ENCODE measurements at regions not wholly inside any gene's neighbourhood (a gene's known extent, or its start where the extent isn't known, plus 50 kb on each side); places are given as distances from the start of the nearest gene placed in this dataset.
A peak's percentile ranks its signal among the peaks of the same experiment; 100 is the strongest.

- TF ChIP-seq ZNF462 (CRISPR knock-in tag; IDR thresholded peaks at IDR 0.05) (no peak), ZNF114 (CRISPR knock-in tag; IDR thresholded peaks at IDR 0.05) (no peak), EZH2 (IDR thresholded peaks at IDR 0.05; ENCODE audit: low read depth, unreplicated experiment) (no peak), EZH2phosphoT487 (IDR thresholded peaks at IDR 0.05; ENCODE audit: unreplicated experiment) (no peak), REST (IDR thresholded peaks at IDR 0.05; ENCODE audit: unreplicated experiment) (no peak), STAT1 (IDR thresholded peaks at IDR 0.05; ENCODE audit: unreplicated experiment) (no peak), NANOG (IDR thresholded peaks at IDR 0.05; ENCODE audit: borderline replicate concordance) (no peak), CREB1 (CRISPR knock-in tag; IDR thresholded peaks at IDR 0.05; ENCODE audit: low read depth) (no peak), CTCF (conservative IDR thresholded peaks at IDR 0.05; ENCODE audit: low read depth in 2 of 2) (no peak), ZNF331 (CRISPR knock-in tag; IDR thresholded peaks at IDR 0.05; ENCODE audit: low read depth) (no peak), ETS1 (IDR thresholded peaks at IDR 0.05) (no peak), POLR2AphosphoS5 (IDR thresholded peaks at IDR 0.05; ENCODE audit: low read depth) (no peak), JUNB (IDR thresholded peaks at IDR 0.05; ENCODE audit: unreplicated experiment) (no peak)
- Histone ChIP-seq H3K9me2 (ENCODE audit: insufficient read depth) (no peaks in the 10 kb centered on the region), H3K27me3 (ENCODE audit: insufficient read depth) (no peaks in the 10 kb centered on the region), H3K4me1 (ENCODE audit: insufficient read depth) (no peaks in the 10 kb centered on the region), H2AFZ (no peak overlapping the region), H4K20me1 (replicated peaks; ENCODE audit: insufficient read depth) (no peaks in the 10 kb centered on the region), H3K36me3 (ENCODE audit: insufficient read depth) (no peaks in the 10 kb centered on the region; the same call in 1 of the 2 replicates), H3K27ac (ENCODE audit: low read depth) (no peak overlapping the region), H3K79me2 (replicated peaks; ENCODE audit: insufficient read depth) (no peaks in the 10 kb centered on the region), H3F3A (replicated peaks; ENCODE audit: low read depth) (no peaks in the 10 kb centered on the region), H3K4me2 (no peak overlapping the region), H3K4me3 (no peak overlapping the region)
- Mint-ChIP-seq H3K27me3 (ENCODE audit: insufficient read depth, low read depth, poor library complexity) (peaks cover 4% of the 10 kb centered on the region), H3K36me3 (ENCODE audit: low read depth) (no peaks in the 10 kb centered on the region), H3K27ac (no peak overlapping the region), H3K9me3 (peaks cover 12% of the 10 kb centered on the region), H3K4me3 (no peak overlapping the region), H3K4me1 (peaks cover 5% of the 10 kb centered on the region; the same call in 2 of the 3 replicates)
- no peak for DNase-seq (ENCODE audit: low spot score)
- ATAC-seq = peak; percentile 55; the same call in 2 of the 3 replicates
Measured at GRCh38 chr22:47802421-47802820, 1040.0 kb downstream of the TBC1D22A start.

Measured in GM23338 (cell line).